ENCODE measurements at regions not wholly inside any gene's neighbourhood (a gene's known extent, or its start where the extent isn't known, plus 50 kb on each side); places are given as distances from the start of the nearest gene placed in this dataset.

GRCh38 chr1:81551946-81552345 lies 248.8 kb upstream of the ADGRL2 start:
- TF ChIP-seq TAF1 (IDR thresholded peaks at IDR 0.05; ENCODE audit: low read depth) = no peak
- no peak for TF ChIP-seq CTCF (IDR thresholded peaks at IDR 0.05; ENCODE audit: poor library complexity, severe bottlenecking)
- Histone ChIP-seq H3K27ac (ENCODE audit: low read length) (no peak overlapping the region), H3K9me3 (ENCODE audit: low read length) (no peaks in the 10 kb centered on the region), H4K20me1 (ENCODE audit: insufficient read depth) (no peaks in the 10 kb centered on the region), H3K4me2 (ENCODE audit: low read length) (no peak overlapping the region), H3K9me2 (ENCODE audit: insufficient read depth, low read length) (no peaks in the 10 kb centered on the region), H3K4me3 (ENCODE audit: low read length) (no peak overlapping the region), H3K9ac (ENCODE audit: low read length) (no peak overlapping the region), H3F3A (ENCODE audit: insufficient read depth, low read length, poor library complexity, severe bottlenecking) (no peaks in the 10 kb centered on the region), H3K79me2 (replicated peaks; ENCODE audit: insufficient read depth, low read length) (no peaks in the 10 kb centered on the region), H3K27me3 (ENCODE audit: insufficient read depth, low read depth, low read length) (no peaks in the 10 kb centered on the region), H3K36me3 (ENCODE audit: insufficient read depth, low read length) (no peaks in the 10 kb centered on the region), H2AFZ (ENCODE audit: low read depth, low read length) (no peak overlapping the region)

GRCh38 chr1:81550753-81551152 lies 250.0 kb upstream of the ADGRL2 start:
- H3K9ac ChIP-seq (ENCODE audit: low read length) = no peak overlapping the region
- no peak overlapping the region for H3K4me2 ChIP-seq (ENCODE audit: low read length)
- H3K9me2 ChIP-seq (ENCODE audit: insufficient read depth, low read length) = no peaks in the 10 kb centered on the region
- no peaks in the 10 kb centered on the region for H3K9me3 ChIP-seq (ENCODE audit: low read length)
- TF ChIP-seq SMC3 (conservative IDR thresholded peaks at IDR 0.05; ENCODE audit: poor library complexity) (no peak), RAD21 (conservative IDR thresholded peaks at IDR 0.05) (no peak), EZH2 (IDR thresholded peaks at IDR 0.05; ENCODE audit: borderline replicate concordance, insufficient read depth, low read length, poor library complexity, severe bottlenecking) (no peak), EP300 (conservative IDR thresholded peaks at IDR 0.05; ENCODE audit: poor library complexity, severe bottlenecking) (no peak), REST (IDR thresholded peaks at IDR 0.05; ENCODE audit: borderline replicate concordance) (no peak), CTCF (IDR thresholded peaks at IDR 0.05; ENCODE audit: poor library complexity, severe bottlenecking) (no peak), MXI1 (conservative IDR thresholded peaks at IDR 0.05; ENCODE audit: poor library complexity, severe bottlenecking) (no peak), TAF1 (IDR thresholded peaks at IDR 0.05; ENCODE audit: low read depth) (no peak), POLR2AphosphoS5 (IDR thresholded peaks at IDR 0.05) (no peak)
- H3K4me3 ChIP-seq (ENCODE audit: low read length) = no peak overlapping the region
- H3F3A ChIP-seq (ENCODE audit: insufficient read depth, low read length, poor library complexity, severe bottlenecking) = no peaks in the 10 kb centered on the region
- no peak overlapping the region for H2AFZ ChIP-seq (ENCODE audit: low read depth, low read length)
- H3K27ac ChIP-seq (ENCODE audit: low read length) = no peak overlapping the region
- no peaks in the 10 kb centered on the region for H4K20me1 ChIP-seq (ENCODE audit: insufficient read depth)
- H3K36me3 ChIP-seq (ENCODE audit: insufficient read depth, low read length) = no peaks in the 10 kb centered on the region
- no peaks in the 10 kb centered on the region for H3K79me2 ChIP-seq (replicated peaks; ENCODE audit: insufficient read depth, low read length)
- H3K27me3 ChIP-seq (ENCODE audit: insufficient read depth, low read depth, low read length) = no peaks in the 10 kb centered on the region

All from neural cell (in vitro differentiated cells).